GM12878 (cell line): ENCODE measurements at regions not wholly inside any gene's neighbourhood (a gene's known extent, or its start where the extent isn't known, plus 50 kb on each side); places are given as distances from the start of the nearest gene placed in this dataset.

ENCODE experiments used
- ATAC-seq: fragments of 200-7000 bp; cut with Tn5 transposase; 3 replicates; pipeline ENCODE4 v1.9.1; 2020; ENCODE audit warnings: mild to moderate bottlenecking, moderate library complexity
- BruUV-seq: library from RNA; stranded (reverse); fragments of 400-500 nt; replicated peaks from 2 replicates; lab custom pipeline; 2021; lab: Mats Ljungman, UMichigan
- CTCF ChIA-PET: fragments of 300-600 bp; sonication (Branson Sonifier 250); formaldehyde crosslinking; extraction: SDS; loops from one replicate; lab custom pipeline; 2021; ENCODE audit warnings: inconsistent platforms; lab: Yijun Ruan, JAX
- POLR2A ChIA-PET: fragments of 350-600 bp; formaldehyde crosslinking; extraction: SDS; loops from one replicate; lab custom pipeline; 2021; ENCODE audit warnings: inconsistent platforms; lab: Charles Lee
- RAD21 ChIA-PET: fragments of 300-600 bp; sonication (Branson Sonifier 250); formaldehyde crosslinking; loops from one replicate; lab custom pipeline; 2023; ENCODE audit warnings: antibody characterized with exemption; ENCODE audit not compliant: unreplicated experiment; lab: Charles Lee
- SMC1A ChIA-PET: fragments of 300-600 bp; sonication (Branson Sonifier 250); formaldehyde crosslinking; loops from one replicate; lab custom pipeline; 2023; ENCODE audit not compliant: unreplicated experiment, uncharacterized antibody; lab: Charles Lee
- DNase-seq: peaks from one replicate; pipeline ENCODE4 v3.0.0-alpha.2; 2011; ENCODE audit warnings: low read depth, low spot score
- FAIRE-seq: peaks from 3 replicates; lab custom pipeline; 2011; peaks lifted over from hg19 to GRCh38; lab: Jason Lieb, UNC
- H2AFZ ChIP-seq: 2 replicates; pipeline ENCODE4 v1.6.0; 2011; ENCODE audit warnings: low read depth, low read length, control low read depth; ENCODE audit not compliant: control insufficient read depth
- H3K27ac ChIP-seq: 2 replicates; pipeline ENCODE4 v1.5.1; 2011; ENCODE audit warnings: control low read depth; ENCODE audit not compliant: control insufficient read depth, insufficient read depth
- H3K27me3 ChIP-seq, 2 experiments: replicated peaks in 1 of 2; 2 replicates each; pipeline versions ENCODE4 v1.6.0 to v1.6.1; 2011; ENCODE audit warnings: low read length in 1 of 2; ENCODE audit not compliant: control insufficient read depth in 2 of 2, insufficient read depth in 2 of 2
- H3K36me3 ChIP-seq, 2 experiments: 2 replicates each; pipeline ENCODE4 v1.5.1; 2011; ENCODE audit warnings: low read length in 1 of 2; ENCODE audit not compliant: control insufficient read depth in 2 of 2, insufficient read depth in 2 of 2
- H3K4me1 ChIP-seq: 2 replicates; pipeline ENCODE4 v1.6.1; 2011; ENCODE audit warnings: mild to moderate bottlenecking, low read length, moderate library complexity, mixed read lengths; ENCODE audit not compliant: control insufficient read depth, insufficient read depth
- H3K4me2 ChIP-seq: 2 replicates; pipeline ENCODE4 v1.6.0; 2011; ENCODE audit warnings: control low read depth; ENCODE audit not compliant: control insufficient read depth, insufficient read depth
- H3K4me3 ChIP-seq: fragments of 200-600 bp; sonication (generic); 2 replicates; pipeline ENCODE4 v1.5.1; 2016
- H3K79me2 ChIP-seq: 2 replicates; pipeline ENCODE4 v1.6.0; 2011; ENCODE audit warnings: low read length; ENCODE audit not compliant: control insufficient read depth, insufficient read depth
- H3K9ac ChIP-seq: 2 replicates; pipeline ENCODE4 v1.8.0; 2011; ENCODE audit warnings: low read length, control low read depth, mixed read lengths; ENCODE audit not compliant: control insufficient read depth, insufficient read depth
- H3K9me3 ChIP-seq: replicated peaks from 3 replicates; pipeline ENCODE4 v1.5.1; 2011; ENCODE audit warnings: mild to moderate bottlenecking, low read length; ENCODE audit not compliant: control insufficient read depth, insufficient read depth
- H4K20me1 ChIP-seq: 2 replicates; pipeline ENCODE4 v1.6.0; 2011; ENCODE audit not compliant: control insufficient read depth, insufficient read depth
- ATF7 ChIP-seq: fragments of 450-650 bp; IDR thresholded peaks from 2 replicates; pipeline ENCODE4 v1.6.1; 2016; ENCODE audit warnings: low read depth, mild to moderate bottlenecking
- BHLHE40 ChIP-seq, 2 experiments: fragments of 450-650 bp in 1 of 2; IDR thresholded peaks; 2 replicates each; pipeline ENCODE4 v1.6.1; 2011 to 2017; ENCODE audit warnings: low read depth in 2 of 2, borderline replicate concordance in 1 of 2, improper control_type of control experiment in 1 of 2, low read length in 1 of 2, mild to moderate bottlenecking in 1 of 2
- EGR1 ChIP-seq, 2 experiments: IDR thresholded peaks; 1 replicate in 1 of 2; 2 replicates in 1 of 2; pipeline ENCODE4 v1.6.1; 2011 to 2012; ENCODE audit warnings: low read depth in 2 of 2, low read length in 2 of 2, borderline replicate concordance in 1 of 2, mild to moderate bottlenecking in 1 of 2, moderate library complexity in 1 of 2
- IRF4 ChIP-seq: IDR thresholded peaks from 2 replicates; pipeline ENCODE4 v1.6.1; 2011; ENCODE audit warnings: low read depth, low read length
- RAD21 ChIP-seq: IDR thresholded peaks from 2 replicates; pipeline ENCODE4 v1.6.1; 2011; ENCODE audit warnings: mild to moderate bottlenecking, low read depth, low read length, moderate library complexity; ENCODE audit not compliant: insufficient read depth
- SMAD5 ChIP-seq: IDR thresholded peaks from 2 replicates; pipeline ENCODE4 v1.6.1; 2016; ENCODE audit warnings: antibody characterized with exemption, low read depth
- TCF3 ChIP-seq: IDR thresholded peaks from 2 replicates; pipeline ENCODE4 v1.6.1; 2012; ENCODE audit warnings: low read depth, mild to moderate bottlenecking, low read length, borderline replicate concordance; ENCODE audit not compliant: insufficient read depth
- USF1 ChIP-seq: IDR thresholded peaks from 2 replicates; pipeline ENCODE4 v1.6.1; 2011; ENCODE audit warnings: borderline replicate concordance, low read depth, mild to moderate bottlenecking, moderate library complexity, mixed read lengths, low read length; ENCODE audit not compliant: insufficient read depth; ENCODE audit errors: extremely low read length
- USF2 ChIP-seq: IDR thresholded peaks from 2 replicates; pipeline ENCODE4 v1.6.1; 2011; ENCODE audit warnings: low read depth, low read length, improper control_type of control experiment, borderline replicate concordance
- ZBTB4 ChIP-seq: fragments of 450-650 bp; formaldehyde crosslinking; IDR thresholded peaks from 2 replicates; pipeline ENCODE4 v1.4.0; 2022; ENCODE audit warnings: mild to moderate bottlenecking, moderate library complexity
- ZNF384 ChIP-seq: IDR thresholded peaks from 2 replicates; pipeline ENCODE4 v1.6.1; 2012; ENCODE audit warnings: low read depth, mild to moderate bottlenecking, low read length, improper control_type of control experiment, borderline replicate concordance
- WGBS: methylation state at CpG from one replicate; pipeline ENCODE4 v1.1.6; 2016; ENCODE audit warnings: low lambda C conversion rate; ENCODE audit not compliant: insufficient replicate concordance, insufficient coverage; ENCODE audit errors: missing lambda C conversion rate; 5-methylcytosine and 5-hydroxymethylcytosine counted together
- in situ Hi-C: fragments of 300-500 bp; cut with MboI; formaldehyde crosslinking; loops from 9 replicates; pipeline ENCODE4 v1.14.3; 2018; ENCODE audit warnings: mixed read lengths
- intact Hi-C: fragments of 100-400 bp; cut with micrococcal nuclease; formaldehyde crosslinking; loops from one replicate; pipeline ENCODE4 v1.14.2; 2022; ENCODE audit not compliant: unreplicated experiment

GRCh38 chr12:114588061-114588460 lies 95.9 kb downstream of the TBX3 start:
- no peak overlapping the region for H3K9ac ChIP-seq
- FAIRE-seq (no peak), ATAC-seq (no peak), DNase-seq (no peak)
- intact Hi-C loops = no loop called here
- RAD21 ChIA-PET = no interaction called here
- no peaks in the 10 kb centered on the region for H3K79me2 ChIP-seq
- CTCF ChIA-PET = no interaction called here
- POLR2A ChIA-PET = no interaction called here
- no TSS peak for BruUV-seq
- 17% methylated on average over 7 of the region's 7 CpGs for WGBS
- H4K20me1 ChIP-seq = no peaks in the 10 kb centered on the region
- H3K4me3 ChIP-seq = no peak overlapping the region
- H3K27me3 ChIP-seq = no peaks in the 10 kb centered on the region
- in situ Hi-C loops = no loop called here
- H3K4me1 ChIP-seq = no peaks in the 10 kb centered on the region
- H3K9me3 ChIP-seq = no peaks in the 10 kb centered on the region
- SMC1A ChIA-PET = no interaction called here
- no peak overlapping the region for H2AFZ ChIP-seq
- no peak overlapping the region for H3K4me2 ChIP-seq
- H3K36me3 ChIP-seq = no peaks in the 10 kb centered on the region
- no peak overlapping the region for H3K27ac ChIP-seq
- TF ChIP-seq ZNF384 = no peak

GRCh38 chr12:114580306-114580705 lies 103.7 kb downstream of the TBX3 start:
- BruUV-seq = no TSS peak
- POLR2A ChIA-PET = no interaction called here
- CTCF ChIA-PET = interaction anchor here (1.2 kb wide), 1 partner anchor 52 kb away, joined by 3 read pairs; no protein-coding TSS in a partner anchor

More at GRCh38 chr12:114580306-114580705, 103.7 kb downstream of the TBX3 start:
- Histone ChIP-seq H3K4me1 (no peaks in the 10 kb centered on the region), H3K9me3 (no peaks in the 10 kb centered on the region), H2AFZ (no peak overlapping the region), H3K36me3 (no peaks in the 10 kb centered on the region), H3K27me3 (no peaks in the 10 kb centered on the region), H3K4me2 (no peak overlapping the region), H3K79me2 (no peaks in the 10 kb centered on the region), H4K20me1 (no peaks in the 10 kb centered on the region), H3K4me3 (no peak overlapping the region), H3K9ac (no peak overlapping the region), H3K27ac (no peak overlapping the region)
- RAD21 ChIA-PET = no interaction called here
- TF ChIP-seq BHLHE40 (IDR thresholded peaks at IDR 0.05; ENCODE audit: borderline replicate concordance in 1 of 2, low read depth in 2 of 2, low read length in 1 of 2) (no peak), USF1 (no peak), SMAD5 (no peak), RAD21 (no peak), TCF3 (no peak), EGR1 (IDR thresholded peaks at IDR 0.05; ENCODE audit: borderline replicate concordance in 1 of 2, low read depth in 2 of 2, low read length in 2 of 2) (no peak), IRF4 (no peak), USF2 (no peak), ATF7 (no peak), ZBTB4 (CRISPR knock-in tag) (no peak)
- in situ Hi-C loops = no loop called here
- ATAC-seq = no peak
- DNase-seq = no peak
- intact Hi-C loops = no loop called here
- WGBS = 0% methylated on average over 2 of the region's 2 CpGs
- SMC1A ChIA-PET = no interaction called here
- FAIRE-seq = no peak
